Loucy (cell line): ENCODE measurements at regions not wholly inside any gene's neighbourhood (a gene's known extent, or its start where the extent isn't known, plus 50 kb on each side); places are given as distances from the start of the nearest gene placed in this dataset.

Source experiments
- H2AFZ ChIP-seq: fragments of 200-600 bp; sonication (generic); 2 replicates; pipeline ENCODE4 v1.6.0; 2016; ENCODE audit warnings: antibody characterized with exemption, mild to moderate bottlenecking, low read length, moderate library complexity
- H3F3A ChIP-seq: fragments of 200-600 bp; 2 replicates; pipeline ENCODE4 v1.6.0; 2016; ENCODE audit warnings: antibody characterized with exemption, low read depth, mild to moderate bottlenecking
- H3K27me3 ChIP-seq: fragments of 200-600 bp; sonication (generic); 2 replicates; pipeline ENCODE4 v1.6.1; 2014; ENCODE audit warnings: low read length, mild to moderate bottlenecking; ENCODE audit not compliant: insufficient read depth, poor library complexity, severe bottlenecking
- H3K36me3 ChIP-seq: fragments of 200-600 bp; sonication (generic); 2 replicates; pipeline ENCODE4 v1.6.1; 2016; ENCODE audit warnings: low read length; ENCODE audit not compliant: insufficient read depth
- H3K4me1 ChIP-seq: fragments of 200-600 bp; sonication (generic); 2 replicates; pipeline ENCODE4 v1.5.1; 2014; ENCODE audit warnings: low read length, mild to moderate bottlenecking; ENCODE audit not compliant: insufficient read depth, poor library complexity, severe bottlenecking
- H3K4me2 ChIP-seq: fragments of 200-600 bp; sonication (generic); 2 replicates; pipeline ENCODE4 v1.6.0; 2014; ENCODE audit warnings: antibody characterized with exemption, low read length, low read depth, mild to moderate bottlenecking; ENCODE audit not compliant: poor library complexity, severe bottlenecking
- H3K4me3 ChIP-seq: fragments of 200-600 bp; sonication (generic); 2 replicates; pipeline ENCODE4 v1.5.1; 2014; ENCODE audit warnings: low read length, mild to moderate bottlenecking, mixed read lengths; ENCODE audit not compliant: poor library complexity, severe bottlenecking
- H3K79me2 ChIP-seq: fragments of 200-600 bp; sonication (generic); 2 replicates; pipeline ENCODE4 v1.6.1; 2014; ENCODE audit warnings: low read length; ENCODE audit not compliant: insufficient read depth
- H3K9ac ChIP-seq: fragments of 200-600 bp; sonication (generic); 2 replicates; pipeline ENCODE4 v1.6.0; 2014; ENCODE audit warnings: mild to moderate bottlenecking, low read depth, low read length, moderate library complexity; ENCODE audit not compliant: poor library complexity, severe bottlenecking
- H3K9me2 ChIP-seq: fragments of 200-600 bp; sonication (generic); replicated peaks from 2 replicates; pipeline ENCODE4 v1.6.1; 2016; ENCODE audit warnings: low read depth, low read length, mixed read lengths
- H3K9me3 ChIP-seq: fragments of 200-600 bp; sonication (generic); 2 replicates; pipeline ENCODE4 v1.6.1; 2014; ENCODE audit warnings: mild to moderate bottlenecking, antibody characterized with exemption, low read length, low read depth; ENCODE audit not compliant: insufficient read depth
- H4K20me1 ChIP-seq: fragments of 200-600 bp; sonication (generic); 2 replicates; pipeline ENCODE4 v1.6.0; 2014; ENCODE audit warnings: antibody characterized with exemption, low read length, mild to moderate bottlenecking; ENCODE audit not compliant: insufficient read depth, poor library complexity, severe bottlenecking
- CTCF ChIP-seq: fragments of 200-600 bp; sonication (generic); conservative IDR thresholded peaks from 2 replicates; pipeline ENCODE4 v1.5.1; 2014; ENCODE audit warnings: mild to moderate bottlenecking, antibody characterized with exemption, low read length
- EZH2phosphoT487 ChIP-seq: fragments of 200-600 bp; IDR thresholded peaks from 2 replicates; pipeline ENCODE4 v1.6.1; 2018; ENCODE audit warnings: antibody characterized with exemption, mild to moderate bottlenecking, moderate library complexity, borderline replicate concordance

DNA sequence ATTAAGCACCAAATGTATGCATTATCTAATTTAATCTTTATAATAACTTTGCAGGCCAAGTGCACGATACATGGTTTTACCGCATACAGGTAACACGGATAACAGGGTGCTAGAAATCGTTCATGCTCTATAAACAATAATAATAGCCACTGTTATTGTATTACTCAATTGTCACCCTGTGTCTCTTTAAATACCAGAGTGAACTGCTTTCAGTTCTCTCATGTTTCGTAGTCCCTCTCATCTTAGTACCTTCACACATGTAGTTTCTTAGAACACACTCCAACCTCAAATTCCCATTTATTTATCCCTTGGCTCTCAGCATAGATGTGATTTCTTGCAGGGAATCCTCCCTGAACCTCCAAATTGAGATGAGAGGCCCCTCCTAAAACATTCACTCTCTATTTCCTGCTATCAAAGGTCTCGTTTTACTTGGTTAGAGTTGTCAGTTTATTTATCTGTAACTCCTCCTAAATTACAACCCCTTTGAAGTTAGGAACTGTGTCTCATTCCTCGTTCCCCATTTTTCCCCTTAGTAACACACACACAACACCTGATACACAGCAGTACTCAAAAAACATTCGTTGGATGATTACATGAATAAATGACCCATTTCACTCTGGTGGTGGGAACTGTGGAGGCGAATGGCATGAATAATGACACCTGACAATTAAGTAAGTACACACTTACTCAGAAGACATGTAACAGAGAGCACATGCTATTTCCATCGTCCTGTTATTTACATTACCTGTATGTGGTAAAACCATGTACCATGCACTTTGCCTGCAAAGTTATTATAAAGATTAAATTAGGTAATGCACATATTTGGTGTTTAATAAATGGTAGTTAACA lies 134.6 kb downstream of the BTG1 start:
- Histone ChIP-seq H3F3A (no peaks in the 10 kb centered on the region), H3K4me1 (no peaks in the 10 kb centered on the region), H2AFZ (no peak overlapping the region)

DNA sequence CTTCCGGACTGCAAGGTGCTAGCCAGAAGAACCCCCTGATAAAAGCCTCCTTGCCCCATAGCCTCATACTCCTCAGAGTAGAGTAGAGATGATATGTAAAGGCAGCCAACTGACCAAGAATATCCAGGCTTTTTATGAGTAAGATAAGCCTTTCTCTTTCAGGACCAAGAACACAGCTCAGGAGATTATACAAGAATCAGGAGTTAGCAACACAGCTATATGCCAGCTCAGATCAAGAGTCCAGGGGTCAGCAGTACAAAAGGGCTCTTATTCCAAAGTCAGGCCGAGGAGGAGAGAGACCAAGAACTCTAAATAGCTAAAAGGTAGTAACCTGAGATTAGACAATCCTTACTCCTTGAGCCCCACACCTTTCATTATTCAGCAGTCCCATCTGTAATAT lies 135.3 kb downstream of the BTG1 start:
- Histone ChIP-seq H3K79me2 (no peaks in the 10 kb centered on the region), H4K20me1 (no peaks in the 10 kb centered on the region), H2AFZ (no peak overlapping the region), H3K9ac (no peak overlapping the region), H3K4me1 (no peaks in the 10 kb centered on the region), H3K4me2 (no peak overlapping the region), H3K9me3 (no peaks in the 10 kb centered on the region), H3K9me2 (no peaks in the 10 kb centered on the region), H3F3A (no peaks in the 10 kb centered on the region), H3K4me3 (no peak overlapping the region), H3K36me3 (no peaks in the 10 kb centered on the region), H3K27me3 (no peaks in the 10 kb centered on the region)
- TF ChIP-seq EZH2phosphoT487 (no peak), CTCF (no peak)

More for the DNA sequence above, 134.6 kb downstream of the BTG1 start:
- no peak overlapping the region for H3K9ac ChIP-seq
- no peak for TF ChIP-seq CTCF
- TF ChIP-seq EZH2phosphoT487, result no peak
- H3K27me3 ChIP-seq, result no peaks in the 10 kb centered on the region
- H3K9me3 ChIP-seq, result no peaks in the 10 kb centered on the region
- H3K4me2 ChIP-seq, result no peak overlapping the region
- no peak overlapping the region for H3K4me3 ChIP-seq
- no peaks in the 10 kb centered on the region for H3K36me3 ChIP-seq
- H4K20me1 ChIP-seq, result no peaks in the 10 kb centered on the region
- no peaks in the 10 kb centered on the region for H3K9me2 ChIP-seq
- H3K79me2 ChIP-seq, result no peaks in the 10 kb centered on the region

GRCh38 chr12:92008345-92008744 lies 137.3 kb downstream of the BTG1 start:
- Histone ChIP-seq H3K27me3 (no peaks in the 10 kb centered on the region), H3F3A (no peaks in the 10 kb centered on the region), H3K79me2 (no peaks in the 10 kb centered on the region), H3K4me2 (no peak overlapping the region), H4K20me1 (no peaks in the 10 kb centered on the region), H3K9ac (no peak overlapping the region), H3K9me2 (no peaks in the 10 kb centered on the region), H2AFZ (no peak overlapping the region), H3K4me1 (no peaks in the 10 kb centered on the region), H3K36me3 (no peaks in the 10 kb centered on the region), H3K4me3 (no peak overlapping the region), H3K9me3 (no peaks in the 10 kb centered on the region)
- no peak for TF ChIP-seq EZH2phosphoT487
- TF ChIP-seq CTCF, result no peak
